ENCODE measurements at regions not wholly inside any gene's neighbourhood (a gene's known extent, or its start where the extent isn't known, plus 50 kb on each side); places are given as distances from the start of the nearest gene placed in this dataset.

DNA sequence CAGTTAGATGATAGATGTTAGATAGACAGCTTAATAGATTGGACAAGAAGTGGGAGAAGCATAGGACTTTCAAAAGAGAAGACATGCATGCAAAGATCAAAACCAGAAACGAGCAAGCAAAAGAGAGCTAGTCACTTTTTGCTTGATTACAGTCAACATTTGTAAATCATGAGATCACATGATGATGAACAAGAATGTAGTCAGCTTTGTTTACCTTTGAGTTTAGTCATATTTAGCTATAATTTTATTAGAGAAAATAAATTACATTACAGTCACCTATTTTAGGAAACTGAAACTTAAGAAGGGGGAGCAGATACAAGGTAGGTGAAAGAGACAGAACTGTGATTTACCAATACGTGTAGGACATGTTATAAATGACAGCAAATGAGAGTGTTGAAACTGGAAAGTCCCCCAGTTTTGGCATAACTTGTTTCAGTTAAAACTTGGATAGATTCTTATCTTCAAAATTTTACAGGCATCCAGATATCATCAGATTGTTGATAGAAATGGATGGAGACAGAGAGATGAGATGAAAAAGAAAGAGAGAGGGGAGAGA is 1083.1 kb upstream of the PCDH10 start:
- TF ChIP-seq POLR2AphosphoS5 (IDR thresholded peaks at IDR 0.05) = no peak
- no peak for TF ChIP-seq POLR2A (IDR thresholded peaks at IDR 0.05)
- TF ChIP-seq, protein P1, sequence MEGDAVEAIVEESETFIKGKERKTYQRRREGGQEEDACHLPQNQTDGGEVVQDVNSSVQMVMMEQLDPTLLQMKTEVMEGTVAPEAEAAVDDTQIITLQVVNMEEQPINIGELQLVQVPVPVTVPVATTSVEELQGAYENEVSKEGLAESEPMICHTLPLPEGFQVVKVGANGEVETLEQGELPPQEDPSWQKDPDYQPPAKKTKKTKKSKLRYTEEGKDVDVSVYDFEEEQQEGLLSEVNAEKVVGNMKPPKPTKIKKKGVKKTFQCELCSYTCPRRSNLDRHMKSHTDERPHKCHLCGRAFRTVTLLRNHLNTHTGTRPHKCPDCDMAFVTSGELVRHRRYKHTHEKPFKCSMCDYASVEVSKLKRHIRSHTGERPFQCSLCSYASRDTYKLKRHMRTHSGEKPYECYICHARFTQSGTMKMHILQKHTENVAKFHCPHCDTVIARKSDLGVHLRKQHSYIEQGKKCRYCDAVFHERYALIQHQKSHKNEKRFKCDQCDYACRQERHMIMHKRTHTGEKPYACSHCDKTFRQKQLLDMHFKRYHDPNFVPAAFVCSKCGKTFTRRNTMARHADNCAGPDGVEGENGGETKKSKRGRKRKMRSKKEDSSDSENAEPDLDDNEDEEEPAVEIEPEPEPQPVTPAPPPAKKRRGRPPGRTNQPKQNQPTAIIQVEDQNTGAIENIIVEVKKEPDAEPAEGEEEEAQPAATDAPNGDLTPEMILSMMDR (IDR thresholded peaks at IDR 0.05 in 8 of 11, conservative IDR thresholded peaks at IDR 0.05 in 3 of 11) = no peak
- intact Hi-C loops (cut with DNase I; ENCODE audit: low total_unique reads) = no loop called here
- Histone ChIP-seq H3K9me3 (peaks cover 0 to 19% (median 12%) of the 10 kb centered on the region in 8 donors), H3K4me3 (no peak overlapping the region), H3K27me3 (replicated peaks in 1 of 7) (no peaks in the 10 kb centered on the region), H3K27ac (no peak overlapping the region), H3K36me3 (no peaks in the 10 kb centered on the region), H3K4me1 (no peaks in the 10 kb centered on the region)
- WGBS, 5 donors = 55 to 73% (median 61%) methylated on average over 2 of the region's 2 CpGs
- no peak for DNase-seq

DNA sequence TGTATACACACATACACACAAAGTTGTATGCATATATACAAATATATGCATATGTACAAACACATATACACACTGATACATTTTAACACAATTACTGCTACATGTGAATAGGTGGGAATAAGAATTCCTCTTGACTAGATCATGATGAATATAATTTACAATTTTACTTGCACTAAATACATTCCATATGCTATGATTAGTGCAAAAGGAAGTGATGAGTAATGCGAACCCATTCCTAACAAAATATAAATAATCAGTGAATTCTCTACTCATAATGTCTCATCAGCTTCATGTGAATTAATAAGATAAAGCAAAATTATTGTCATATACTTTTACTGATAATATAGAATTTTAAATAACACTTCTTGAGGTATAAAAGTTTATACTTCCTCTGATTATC is 1077.3 kb upstream of the PCDH10 start:
- WGBS, 5 donors = 89 to 96% (median 91%) methylated on average over 1 of the region's 1 CpG
- H3K27ac ChIP-seq = no peak overlapping the region
- no peak overlapping the region for H3K4me3 ChIP-seq
- intact Hi-C loops (cut with DNase I; ENCODE audit: low total_unique reads) = no loop called here
- H3K4me1 ChIP-seq = no peaks in the 10 kb centered on the region
- H3K27me3 ChIP-seq (replicated peaks in 1 of 7) = no peaks in the 10 kb centered on the region
- no peak for DNase-seq
- no peaks in the 10 kb centered on the region for H3K36me3 ChIP-seq
- H3K9me3 ChIP-seq = no peaks in the 10 kb centered on the region
- TF ChIP-seq, protein P1 (IDR thresholded peaks at IDR 0.05 in 8 of 11, conservative IDR thresholded peaks at IDR 0.05 in 3 of 11) = no peak
- TF ChIP-seq POLR2A (IDR thresholded peaks at IDR 0.05) = no peak
- no peak for TF ChIP-seq POLR2AphosphoS5 (IDR thresholded peaks at IDR 0.05)

DNA sequence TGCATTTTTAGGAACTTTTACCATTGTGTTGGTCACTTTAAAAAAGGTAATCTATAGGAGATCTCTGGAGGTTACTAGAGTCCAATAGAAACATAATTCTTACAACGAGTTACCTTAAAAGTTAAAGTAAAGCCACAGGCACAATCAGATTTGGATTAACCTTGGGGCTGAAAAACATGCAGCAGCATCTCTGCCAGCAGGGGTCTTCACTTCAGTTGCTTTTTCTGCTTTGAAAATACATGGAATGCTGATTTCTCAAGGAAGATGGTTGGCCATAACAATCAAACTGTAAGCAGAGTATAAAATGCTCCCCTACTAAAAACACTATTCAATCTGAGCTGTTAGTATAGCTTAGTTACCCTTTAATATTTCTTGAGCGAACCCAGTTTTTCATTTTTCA is 1072.3 kb upstream of the PCDH10 start:
- DNase-seq = no peak
- Histone ChIP-seq H3K4me1 (no peaks in the 10 kb centered on the region), H3K9me3 (no peaks in the 10 kb centered on the region), H3K4me3 (no peak overlapping the region), H3K27me3 (replicated peaks in 1 of 7) (no peaks in the 10 kb centered on the region), H3K36me3 (no peaks in the 10 kb centered on the region), H3K27ac (no peak overlapping the region)
- intact Hi-C loops (cut with DNase I; ENCODE audit: low total_unique reads) = no loop called here
- WGBS, 5 donors = 76 to 93% (median 83%) methylated on average over 2 of the region's 2 CpGs
- TF ChIP-seq POLR2AphosphoS5 (IDR thresholded peaks at IDR 0.05) = no peak
- TF ChIP-seq, protein P1 (IDR thresholded peaks at IDR 0.05 in 8 of 11, conservative IDR thresholded peaks at IDR 0.05 in 3 of 11) = no peak
- TF ChIP-seq POLR2A (IDR thresholded peaks at IDR 0.05) = no peak

DNA sequence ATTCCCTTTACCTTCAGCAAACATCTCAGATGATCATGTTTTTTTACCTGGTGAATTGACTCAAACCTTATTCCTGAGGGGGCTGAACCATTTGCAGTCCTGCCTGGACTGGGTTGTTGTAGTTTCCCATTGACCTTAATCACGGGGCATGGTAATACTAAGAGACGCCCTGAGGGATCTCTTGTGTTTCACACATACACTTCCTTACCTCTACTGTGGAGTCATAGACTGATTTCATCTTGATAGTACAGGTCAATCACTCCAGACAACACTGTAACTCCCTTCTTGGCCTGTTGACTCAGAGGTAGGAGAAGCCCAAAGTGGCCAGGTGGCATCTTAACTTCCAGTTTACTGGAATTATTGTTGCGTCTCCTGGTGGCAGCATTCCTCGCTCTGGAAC is 1064.0 kb upstream of the PCDH10 start:
- Histone ChIP-seq H3K27me3 (replicated peaks in 1 of 7) (no peaks in the 10 kb centered on the region), H3K9me3 (peaks cover 0 to 19% (median 2%) of the 10 kb centered on the region in 8 donors), H3K4me3 (no peak overlapping the region), H3K4me1 (no peaks in the 10 kb centered on the region), H3K27ac (no peak overlapping the region), H3K36me3 (no peaks in the 10 kb centered on the region)
- no peak for DNase-seq
- intact Hi-C loops (cut with DNase I; ENCODE audit: low total_unique reads) = no loop called here
- TF ChIP-seq, protein P1 (IDR thresholded peaks at IDR 0.05 in 8 of 11, conservative IDR thresholded peaks at IDR 0.05 in 3 of 11) = no peak
- TF ChIP-seq POLR2AphosphoS5 (IDR thresholded peaks at IDR 0.05) (no peak), POLR2A (IDR thresholded peaks at IDR 0.05) (no peak)
- WGBS, 5 donors = 63 to 95% (median 79%) methylated on average over 4 of the region's 4 CpGs

All from spleen (tissue), 11 donors.